OCI-M1 (cell line): ENCODE measurements at regions not wholly inside any gene's neighbourhood (a gene's known extent, or its start where the extent isn't known, plus 50 kb on each side); places are given as distances from the start of the nearest gene placed in this dataset.

Experiments
- DNase-seq: peaks from one replicate; lab custom pipeline; 2025; lab: John Stamatoyannopoulos, UW

DNA sequence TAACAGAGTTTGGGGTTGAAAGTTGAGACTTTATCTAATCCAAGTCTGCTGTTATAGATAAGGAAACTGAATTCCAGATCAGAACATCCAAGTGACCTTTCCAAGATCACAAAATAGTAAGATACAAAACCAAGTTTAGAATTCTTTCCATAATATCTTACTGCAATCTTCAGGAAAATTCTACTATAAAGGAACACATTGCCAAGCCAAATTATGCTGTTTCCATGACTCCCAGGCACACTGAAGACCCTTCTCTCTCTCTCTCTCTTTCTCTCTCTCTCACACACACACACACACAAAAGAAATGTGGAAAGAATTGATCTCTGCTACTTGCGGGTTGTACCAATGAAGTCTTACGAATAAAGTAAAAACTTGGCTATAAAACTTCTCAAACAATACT lies 398.4 kb downstream of the METTL4 start:
- peak; percentile 19 for DNase-seq

DNA sequence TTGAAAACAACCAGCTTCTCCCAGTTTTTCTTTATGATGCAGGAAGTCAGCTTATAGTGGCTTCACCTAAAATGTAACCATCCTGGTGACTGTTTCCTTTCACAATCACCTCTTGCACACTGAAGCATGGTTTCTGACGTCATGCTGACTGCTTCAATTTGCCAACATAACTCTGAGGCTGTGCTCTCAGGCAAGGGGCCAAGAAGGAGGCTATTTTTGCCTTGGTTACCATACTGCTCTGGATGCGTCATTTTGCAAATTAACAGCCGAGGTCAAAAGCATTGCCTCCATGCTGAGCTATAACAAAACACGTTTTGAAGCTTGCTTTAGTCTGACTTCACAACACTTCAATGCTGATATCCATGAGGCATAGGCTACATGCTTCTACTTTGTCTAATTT lies 397.8 kb downstream of the METTL4 start:
- no peak for DNase-seq

DNA sequence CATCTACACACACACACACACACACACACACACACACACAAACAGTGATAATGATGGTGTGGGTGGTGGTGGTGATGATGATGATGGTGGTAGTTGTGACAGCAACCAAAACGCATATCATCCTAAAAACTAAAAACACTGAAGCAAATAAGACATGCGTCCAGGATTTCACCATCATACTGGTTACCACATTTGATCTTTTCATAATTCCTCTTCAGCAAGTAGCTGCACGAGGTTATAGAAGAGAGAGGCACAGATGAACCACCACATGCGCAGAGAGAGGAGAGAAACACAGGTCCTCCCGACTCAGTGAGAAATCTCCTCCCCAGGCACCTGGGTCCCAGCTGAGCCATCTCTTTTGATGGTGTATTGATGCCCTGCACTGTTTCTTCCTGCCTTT lies 393.3 kb downstream of the METTL4 start:
- no peak for DNase-seq

DNA sequence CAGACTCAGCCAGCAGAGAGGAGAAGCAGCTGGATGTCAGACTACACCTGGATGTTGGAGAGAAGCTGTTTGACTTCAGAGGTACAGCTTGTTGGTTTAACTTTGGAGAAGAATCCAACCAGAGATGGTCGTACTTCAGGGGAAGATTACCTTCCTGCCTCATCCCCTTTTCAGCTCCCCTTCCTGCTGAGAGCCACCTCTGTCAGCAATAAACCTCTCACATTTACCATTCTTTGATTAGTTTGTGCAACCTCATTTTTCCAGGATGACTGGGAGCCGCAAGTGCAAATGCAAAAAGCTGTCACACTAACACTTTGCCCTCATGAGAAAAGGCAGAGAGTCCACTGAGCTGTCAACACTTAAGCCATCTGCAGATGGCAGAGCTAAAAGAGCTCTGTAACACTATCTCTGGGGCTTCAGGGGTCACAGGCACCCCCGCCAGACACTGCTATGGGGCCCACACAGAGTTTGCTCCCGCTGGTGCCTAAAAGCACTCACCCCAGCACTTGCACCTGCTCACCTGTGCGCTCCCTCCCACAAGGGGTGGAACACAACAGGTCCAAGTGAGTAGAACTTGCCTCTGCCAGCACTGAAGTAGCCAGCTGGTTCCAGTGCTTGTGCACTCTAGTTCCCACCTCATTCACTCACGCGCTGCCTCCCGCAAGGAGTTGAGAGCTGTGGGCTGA lies 391.7 kb downstream of the METTL4 start:
- no peak for DNase-seq

DNA sequence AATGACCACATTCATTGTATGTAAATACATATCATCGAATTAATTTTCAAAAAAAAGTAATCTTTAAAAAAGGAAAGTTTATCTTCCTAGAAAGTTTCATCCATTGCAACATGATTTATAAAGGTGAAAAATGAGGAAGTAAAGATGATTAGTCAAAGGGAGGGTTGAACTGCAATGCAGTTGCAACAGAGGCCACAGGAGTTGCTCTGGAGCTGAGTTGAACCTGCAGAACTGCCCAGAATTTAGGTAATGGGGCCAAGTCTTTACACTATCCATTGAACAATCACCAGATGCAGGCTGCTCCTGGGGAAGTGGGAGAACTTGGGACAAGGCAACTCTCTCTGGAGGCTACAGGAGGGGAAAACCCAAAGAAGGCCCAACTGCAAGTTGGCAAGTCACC lies 390.7 kb downstream of the METTL4 start:
- DNase-seq, result peak; percentile 87

DNA sequence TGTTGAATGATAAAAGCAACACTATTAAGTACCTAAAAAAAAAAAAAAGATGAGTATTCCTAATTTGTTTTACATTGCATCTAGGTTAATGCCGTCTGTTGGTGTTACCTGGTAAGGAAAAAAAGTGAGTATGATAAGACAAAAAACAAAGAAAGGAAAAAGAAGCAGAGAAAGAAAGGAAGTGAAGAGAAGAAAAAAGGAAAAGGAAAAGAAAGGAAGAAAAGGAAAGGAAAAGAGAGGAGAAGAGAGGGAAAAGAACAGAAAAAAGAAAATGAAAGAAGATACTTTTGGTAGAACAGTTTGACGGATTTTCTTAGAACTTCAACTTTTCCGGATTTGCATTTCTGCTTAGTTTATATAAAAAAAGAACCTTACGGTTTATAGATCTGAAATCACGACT lies 387.9 kb downstream of the METTL4 start:
- no peak for DNase-seq

DNA sequence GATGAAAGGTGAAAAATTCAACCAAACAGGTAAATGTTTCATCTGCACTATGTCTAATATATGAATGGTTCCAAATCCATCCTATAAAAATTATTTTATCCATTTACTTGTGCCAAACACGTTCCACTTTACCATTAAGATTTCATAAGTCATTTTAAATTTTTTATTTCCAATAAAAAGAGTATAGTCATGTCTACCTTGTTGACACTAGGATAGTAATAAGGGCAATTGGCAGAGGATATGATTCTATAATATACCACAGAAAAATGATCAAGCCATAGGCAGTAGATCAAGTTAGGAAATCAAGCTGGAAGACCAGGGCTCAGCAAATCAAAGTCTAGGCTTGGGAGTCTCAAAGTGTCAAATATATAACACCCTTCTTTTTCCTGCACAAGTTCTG lies 384.3 kb downstream of the METTL4 start:
- DNase-seq, result no peak

DNA sequence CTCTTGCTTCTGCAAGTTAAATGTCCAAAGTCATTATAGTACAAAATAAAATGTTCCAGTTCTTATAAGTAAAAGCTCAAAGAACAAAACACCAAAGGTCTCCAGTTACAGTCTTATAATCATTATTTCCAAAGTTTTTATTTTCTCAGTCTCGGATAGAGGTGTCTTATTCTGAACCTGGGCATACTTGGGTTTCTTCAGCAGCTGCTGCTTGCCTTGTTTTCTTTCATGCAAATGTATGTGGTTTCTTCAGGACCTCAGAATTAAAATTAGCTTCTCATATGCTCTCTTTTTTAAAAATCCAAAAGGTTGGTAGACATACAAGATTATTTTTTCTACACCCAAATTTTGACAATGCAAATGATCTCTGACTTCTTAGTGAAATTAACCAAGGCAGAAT lies 383.0 kb downstream of the METTL4 start:
- no peak for DNase-seq

DNA sequence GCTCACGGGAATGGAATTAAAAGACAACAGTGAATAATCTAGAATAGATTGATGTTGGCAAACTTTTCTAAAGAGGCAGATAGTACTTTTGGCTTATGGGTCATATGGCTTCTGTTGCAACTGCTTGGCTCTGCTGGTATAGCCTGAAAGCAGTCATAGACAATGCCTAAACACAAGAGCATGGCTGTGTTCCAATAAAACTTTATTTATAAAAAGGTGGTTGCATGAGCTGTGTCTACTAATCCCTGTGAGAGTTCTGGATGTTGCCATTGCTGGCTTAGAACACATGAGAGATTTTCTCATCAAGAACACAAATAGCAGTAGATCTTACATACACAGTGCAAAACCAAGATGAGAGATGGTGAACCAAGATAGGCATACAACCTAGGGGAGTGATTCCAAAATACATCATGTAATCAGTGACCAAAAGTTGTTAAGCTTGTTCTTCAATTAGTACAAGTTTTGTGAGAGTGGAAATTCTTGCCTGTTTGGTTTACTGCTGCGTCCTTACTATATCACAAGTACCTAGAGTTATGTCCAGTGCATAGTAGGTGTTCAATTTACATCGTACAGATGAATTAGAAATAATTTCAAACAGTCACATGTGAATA lies 380.0 kb downstream of the METTL4 start:
- DNase-seq, result no peak

DNA sequence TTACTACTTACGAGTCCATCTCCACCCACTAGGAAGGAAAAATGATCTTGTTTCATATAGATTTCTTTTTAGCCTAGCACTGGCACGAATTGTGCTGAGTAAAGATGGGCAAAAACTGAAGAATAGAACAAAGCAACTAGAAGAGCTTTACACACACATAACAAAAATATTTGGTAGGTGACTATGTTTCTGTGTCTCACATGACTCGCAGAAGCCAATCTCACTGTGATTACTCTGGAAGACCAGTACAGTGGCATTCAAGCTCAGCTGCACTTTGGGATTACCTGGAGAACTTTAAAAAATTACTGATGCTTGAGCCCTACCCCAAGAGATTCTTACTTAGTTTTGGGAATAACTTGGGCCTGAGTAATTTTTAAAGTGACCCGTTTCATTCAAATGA lies 378.7 kb downstream of the METTL4 start:
- DNase-seq, result no peak

DNA sequence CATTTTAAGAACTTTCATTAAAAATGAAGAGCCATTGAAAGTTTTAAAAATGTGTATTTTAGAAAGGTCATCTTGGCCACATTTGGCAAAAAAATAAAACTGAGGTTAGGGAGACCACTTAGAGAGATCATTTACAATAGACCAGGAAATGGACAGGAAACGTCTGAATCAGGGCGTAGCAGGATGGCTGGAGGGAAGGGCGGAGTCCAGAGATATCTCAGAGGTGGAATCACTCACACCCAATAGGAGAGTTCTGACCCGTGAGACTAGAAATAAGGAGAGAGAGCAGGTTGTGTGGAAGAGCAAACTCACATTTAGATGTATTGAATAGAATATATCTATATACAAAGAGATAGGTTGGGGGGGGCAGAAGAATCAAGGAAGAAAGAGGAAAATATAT lies 373.4 kb downstream of the METTL4 start:
- no peak for DNase-seq

DNA sequence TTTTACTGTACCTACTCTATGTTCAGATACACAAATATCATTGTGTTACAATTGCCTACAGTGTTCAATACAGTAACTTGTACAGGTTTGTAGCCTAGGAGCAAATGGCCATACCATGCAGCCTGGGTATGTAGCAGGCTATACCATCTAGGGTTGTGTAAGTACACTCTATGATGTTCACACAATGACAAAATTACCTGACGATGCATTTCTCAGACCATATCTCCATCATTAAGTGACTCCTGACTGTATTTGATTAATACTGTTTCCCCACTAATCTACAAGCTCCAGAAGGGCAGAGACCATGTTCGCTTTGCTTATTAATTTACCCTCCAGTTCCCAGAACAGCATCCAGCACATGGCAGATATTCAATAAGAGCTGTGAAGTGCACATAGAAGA lies 372.2 kb downstream of the METTL4 start:
- no peak for DNase-seq

DNA sequence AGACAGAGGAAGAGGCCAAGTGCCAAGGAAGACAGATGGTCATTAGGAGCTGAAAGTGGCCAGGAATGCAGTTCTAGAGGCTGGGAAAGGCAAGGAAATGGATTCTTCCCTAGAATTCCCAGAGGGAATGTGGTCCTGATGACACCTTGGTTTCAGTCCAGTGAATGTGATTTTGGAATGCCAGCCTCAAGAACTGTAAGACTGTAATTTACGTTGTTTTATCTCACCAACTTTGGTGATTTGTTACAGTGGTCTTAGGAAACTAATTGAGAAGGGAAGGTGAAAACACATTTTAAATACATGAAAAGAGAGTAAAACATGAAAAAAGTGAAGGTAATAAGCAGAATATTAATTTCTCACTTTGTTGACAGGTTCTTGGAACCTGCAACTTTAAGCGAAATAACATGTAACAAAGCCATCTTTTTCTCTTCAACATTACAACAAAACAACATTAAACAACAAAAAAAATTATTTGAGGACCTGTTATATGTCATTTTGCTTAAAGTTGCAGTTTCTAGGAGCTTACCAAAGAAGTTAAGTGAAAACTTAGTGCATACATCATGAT lies 370.2 kb downstream of the METTL4 start:
- DNase-seq, result no peak

DNA sequence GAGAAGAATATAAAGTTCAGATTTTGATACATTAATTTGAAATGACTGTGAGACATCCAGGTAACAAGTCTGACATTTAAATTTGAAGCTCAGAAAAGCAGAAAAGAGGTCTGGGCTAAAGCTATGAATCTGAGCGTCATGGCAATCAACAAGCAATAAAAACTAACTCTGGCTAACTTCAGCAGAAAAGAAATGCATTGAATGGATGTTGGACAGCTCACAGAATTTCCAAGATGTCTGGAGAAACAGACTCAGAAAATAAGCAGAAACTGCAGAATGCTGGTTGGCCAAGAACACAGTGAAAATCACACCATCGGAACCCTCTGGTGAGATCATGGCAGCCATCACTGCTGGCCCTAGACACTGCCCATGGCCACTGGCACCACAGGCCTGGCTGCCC lies 366.6 kb downstream of the METTL4 start:
- DNase-seq, result no peak

DNA sequence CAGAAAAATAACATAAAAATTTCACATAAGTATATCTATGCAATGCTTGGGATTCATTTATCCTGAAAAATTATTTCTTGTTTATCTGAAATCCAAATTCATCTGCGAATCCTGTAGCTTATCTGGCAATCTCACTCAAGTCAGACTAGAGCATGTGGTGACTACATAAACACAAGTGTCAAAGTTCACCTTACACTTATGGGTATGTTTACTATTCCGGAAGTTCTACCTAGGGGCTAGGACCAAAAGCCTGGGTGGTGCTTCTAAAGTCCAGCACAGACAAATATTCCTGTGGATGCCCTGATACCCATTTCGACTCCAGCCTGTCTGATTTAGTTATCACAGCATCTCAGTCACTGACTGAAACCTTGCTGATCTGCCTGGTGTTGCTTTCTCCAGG lies 364.0 kb downstream of the METTL4 start:
- no peak for DNase-seq

DNA sequence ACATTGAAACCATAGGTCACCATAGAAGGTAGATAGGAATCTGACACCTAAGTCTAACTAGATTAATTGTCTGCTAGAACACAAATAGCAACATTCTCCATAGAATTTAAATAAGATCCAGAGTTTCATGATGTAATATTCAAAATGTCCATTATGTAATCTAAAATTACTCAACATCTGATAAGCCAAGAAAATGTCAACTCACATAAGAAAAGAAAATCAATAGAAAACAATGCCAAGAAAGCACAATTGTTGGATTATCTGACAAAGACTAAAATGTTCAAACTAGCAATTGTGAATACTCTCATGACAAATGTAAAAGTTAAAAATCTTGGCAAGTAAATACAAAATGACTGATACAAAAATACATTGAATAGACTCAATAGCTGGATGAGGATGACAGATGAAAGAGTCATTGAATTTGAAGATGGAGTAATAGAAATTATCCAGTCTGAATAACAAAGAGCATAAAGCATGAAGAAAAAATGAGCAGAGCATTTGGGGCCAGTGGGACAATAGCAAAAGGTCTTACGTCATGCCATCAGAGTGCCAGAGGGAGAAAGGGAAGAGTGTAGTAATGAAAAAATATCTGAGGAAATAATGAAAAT lies 358.6 kb downstream of the METTL4 start:
- DNase-seq, result peak; percentile 30

DNA sequence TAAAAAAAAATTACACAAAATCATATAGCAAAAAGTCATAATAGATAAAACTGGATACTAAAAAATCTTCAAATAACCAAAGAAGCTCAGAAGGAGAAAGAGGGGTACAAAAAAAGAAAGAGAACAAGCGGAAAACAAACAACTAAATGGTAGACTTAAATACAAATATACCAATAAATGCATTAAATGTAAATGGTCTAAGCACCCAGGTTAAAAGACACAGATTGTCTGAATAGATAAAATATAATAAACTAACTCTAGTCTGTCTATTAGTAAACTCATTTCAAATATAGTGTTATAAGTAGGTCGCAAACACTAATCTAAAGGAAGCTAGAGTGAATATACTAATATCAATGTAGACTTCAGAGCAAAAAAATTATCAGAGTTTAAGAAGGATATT lies 357.4 kb downstream of the METTL4 start:
- no peak for DNase-seq

DNA sequence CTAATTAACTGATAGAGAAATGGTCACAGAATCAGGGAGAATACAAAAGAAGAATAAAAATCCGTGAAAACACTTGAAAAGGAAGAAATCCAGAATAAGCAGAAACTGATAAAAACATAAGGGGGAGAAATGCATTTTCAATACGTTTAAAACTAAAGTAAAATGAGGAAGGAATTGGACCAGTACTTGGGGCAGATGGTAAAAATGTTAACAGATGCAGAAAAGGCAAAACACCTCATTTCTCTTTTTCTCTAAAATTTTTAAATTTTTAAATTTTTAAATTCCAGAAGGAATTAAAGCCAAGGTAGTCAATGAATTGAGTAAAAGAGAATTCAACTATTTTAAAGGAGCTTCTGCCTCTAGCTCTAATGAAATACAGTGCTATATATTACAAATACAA lies 353.9 kb downstream of the METTL4 start:
- DNase-seq, result peak; percentile 32

DNA sequence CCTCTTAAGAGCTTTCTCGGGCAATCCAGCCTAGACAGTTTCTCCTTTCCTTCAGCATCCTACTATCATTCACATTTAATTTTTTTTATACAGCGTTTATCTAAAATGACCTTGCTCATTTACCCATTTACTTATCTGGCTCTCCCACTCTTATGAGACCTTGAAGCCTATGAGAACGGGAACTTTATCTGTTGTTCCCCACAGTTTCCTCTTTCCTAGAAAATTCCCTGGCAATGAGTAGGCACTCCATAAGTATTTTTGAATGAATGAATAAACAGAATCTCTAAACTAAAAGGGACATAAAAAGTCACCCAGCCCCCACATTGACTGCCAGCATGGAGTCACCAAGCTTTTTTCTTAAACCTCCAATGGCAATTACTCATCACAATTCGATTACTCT lies 353.2 kb downstream of the METTL4 start:
- peak; percentile 85 for DNase-seq

DNA sequence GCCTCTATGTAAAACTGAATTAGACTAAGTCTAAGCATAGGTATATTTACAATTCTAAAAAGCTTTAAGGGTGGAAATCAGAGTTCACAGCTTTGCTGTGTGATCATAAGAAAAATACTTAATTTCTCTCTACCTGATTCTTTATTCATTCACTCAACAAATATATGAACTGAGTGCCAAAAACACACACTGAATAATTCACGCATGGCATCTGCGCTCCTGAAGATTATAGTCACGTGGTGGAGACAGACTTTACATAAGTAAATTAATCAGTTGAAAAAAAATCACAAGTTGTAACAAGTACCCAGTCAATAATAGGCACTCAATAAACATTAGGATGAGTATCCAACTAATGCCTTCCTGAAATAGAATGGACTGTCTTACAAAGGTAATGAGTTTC lies 351.6 kb downstream of the METTL4 start:
- DNase-seq, result no peak

DNA sequence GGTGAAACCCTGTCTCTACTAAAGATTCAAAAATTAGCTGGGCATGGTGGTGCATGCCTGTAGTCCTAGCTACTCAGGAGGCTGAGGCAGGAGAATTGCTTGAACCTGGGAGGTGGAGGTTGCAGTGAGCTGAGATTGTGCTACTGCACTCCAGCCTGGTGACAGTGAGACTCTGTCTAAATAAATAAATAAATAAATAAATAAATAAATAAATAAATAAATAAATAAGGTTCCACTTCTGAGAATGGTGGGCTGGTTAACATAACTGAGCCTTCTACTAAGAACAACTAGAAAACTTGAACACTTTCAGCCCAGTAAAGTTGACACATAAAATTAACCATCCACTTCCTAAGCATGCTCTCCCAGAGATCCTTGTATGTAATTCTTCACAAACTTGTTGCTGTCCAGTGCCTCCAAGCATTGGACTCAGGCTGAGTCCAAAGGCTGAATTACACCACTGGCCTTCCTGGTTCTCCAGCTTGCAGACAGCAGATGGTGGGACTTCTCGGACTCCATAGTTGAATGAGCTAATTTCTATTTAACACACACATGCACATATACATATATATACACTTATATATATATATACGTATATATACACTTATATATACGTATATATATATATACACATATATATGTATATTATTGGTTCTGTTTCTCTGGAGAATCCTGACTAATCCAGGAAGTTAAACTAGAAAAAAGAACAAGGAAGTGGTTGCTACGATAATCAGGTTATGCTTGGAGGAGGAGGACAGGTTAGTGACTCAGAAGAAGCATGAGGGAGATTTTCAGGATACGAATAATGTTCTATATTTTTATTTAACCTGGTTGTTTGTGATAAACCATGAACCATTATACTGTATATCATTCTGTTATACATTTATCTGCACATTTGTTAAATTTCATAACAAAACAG lies 348.8 kb downstream of the METTL4 start:
- peak; percentile 15 for DNase-seq

DNA sequence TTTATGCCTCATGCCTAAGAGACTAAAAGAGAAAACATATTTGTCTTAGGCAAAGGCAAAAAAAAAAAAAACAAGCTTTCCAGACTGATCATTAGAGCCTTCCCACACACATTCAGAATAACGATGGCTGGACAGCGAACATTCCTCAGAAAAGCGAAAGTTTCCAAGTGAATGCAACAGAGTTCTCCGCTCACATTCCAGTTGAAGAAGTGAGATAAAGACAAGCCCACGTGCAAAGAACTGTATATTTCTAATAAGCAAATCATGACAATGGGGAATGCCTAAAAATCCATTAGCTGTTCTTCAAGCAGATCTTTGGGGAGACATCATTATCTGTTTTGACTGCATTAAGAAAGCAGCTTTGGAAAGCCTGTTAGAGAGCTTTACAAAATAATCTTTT lies 347.9 kb downstream of the METTL4 start:
- no peak for DNase-seq
